ENCODE measurements at regions not wholly inside any gene's neighbourhood (a gene's known extent, or its start where the extent isn't known, plus 50 kb on each side); places are given as distances from the start of the nearest gene placed in this dataset.

GRCh38 chr3:25306705-25307104 lies 121.4 kb upstream of the RARB start:
- no peaks in the 10 kb centered on the region for H3K27me3 ChIP-seq (ENCODE audit: insufficient read depth, low read length)
- H3K36me3 ChIP-seq (ENCODE audit: insufficient read depth, low read length): no peaks in the 10 kb centered on the region
- H3K9me3 ChIP-seq (ENCODE audit: low read length): no peaks in the 10 kb centered on the region
- no peak overlapping the region for H3K4me3 ChIP-seq (ENCODE audit: low read length)
- H2AFZ ChIP-seq (ENCODE audit: low read depth, low read length): no peak overlapping the region
- H3K4me1 ChIP-seq (ENCODE audit: insufficient read depth, low read length): peaks cover 11% of the 10 kb centered on the region

DNA sequence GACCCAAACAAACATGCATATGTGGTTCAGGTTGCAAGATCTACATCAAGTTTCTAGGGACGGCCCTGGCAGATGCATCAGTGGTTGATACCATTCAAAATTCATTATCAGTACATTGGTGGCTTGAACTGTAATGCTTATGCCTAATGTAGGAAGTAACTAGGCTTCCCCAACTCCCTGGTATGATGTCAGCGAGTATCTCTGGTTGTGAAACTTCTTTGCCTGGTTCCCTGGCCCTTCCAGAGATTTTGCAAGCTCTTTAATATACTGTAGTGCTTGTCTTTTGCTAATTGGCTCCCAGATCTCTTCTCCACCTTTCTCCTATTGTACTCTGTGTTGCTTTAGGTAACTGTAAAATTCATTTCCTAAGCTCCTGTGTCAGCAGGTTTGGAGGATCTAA lies 114.8 kb upstream of the RARB start:
- Histone ChIP-seq H3K4me3 (ENCODE audit: low read length) (no peak overlapping the region), H3K36me3 (ENCODE audit: insufficient read depth, low read length) (no peaks in the 10 kb centered on the region), H2AFZ (ENCODE audit: low read depth, low read length) (no peak overlapping the region), H3K4me1 (ENCODE audit: insufficient read depth, low read length) (no peaks in the 10 kb centered on the region), H3K9me3 (ENCODE audit: low read length) (no peaks in the 10 kb centered on the region), H3K27me3 (ENCODE audit: insufficient read depth, low read length) (no peaks in the 10 kb centered on the region)

DNA sequence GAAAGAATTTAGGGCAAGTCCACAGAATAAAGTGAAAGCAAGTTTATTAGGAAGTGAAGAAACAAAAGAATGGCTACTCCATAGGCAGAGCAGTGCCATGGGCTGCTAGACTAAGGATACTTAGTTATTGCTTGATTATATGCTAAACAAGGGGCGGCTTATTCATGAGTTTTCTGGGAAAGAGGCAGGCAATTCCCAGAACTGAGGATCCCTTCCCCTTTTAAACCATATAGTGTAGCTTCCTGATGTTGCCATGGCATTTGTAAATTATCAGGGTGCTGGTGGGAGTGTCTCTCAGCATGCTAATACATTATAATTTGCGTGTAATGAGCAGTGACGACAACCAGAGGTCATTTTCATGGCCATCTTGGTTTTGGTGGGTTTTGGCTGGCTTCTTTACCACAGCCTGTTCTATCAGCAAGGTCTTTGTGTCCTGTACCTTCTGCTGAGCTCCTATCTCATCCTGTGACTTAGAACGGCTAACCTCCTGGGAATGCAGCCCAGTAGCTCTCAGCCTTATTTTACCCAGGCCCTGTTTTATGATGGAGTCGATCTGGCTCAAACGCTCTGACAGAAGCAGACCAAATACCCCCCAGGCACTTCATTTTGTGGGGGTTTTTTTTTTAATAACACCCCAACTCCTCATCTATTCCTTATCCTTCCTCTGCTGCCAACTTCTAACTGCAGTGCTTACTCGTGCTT lies 103.0 kb upstream of the RARB start:
- no peaks in the 10 kb centered on the region for H3K36me3 ChIP-seq (ENCODE audit: insufficient read depth, low read length)
- H3K9me3 ChIP-seq (ENCODE audit: low read length): peaks cover 3% of the 10 kb centered on the region
- H3K4me1 ChIP-seq (ENCODE audit: insufficient read depth, low read length): no peaks in the 10 kb centered on the region
- no peak overlapping the region for H2AFZ ChIP-seq (ENCODE audit: low read depth, low read length)
- no peaks in the 10 kb centered on the region for H3K27me3 ChIP-seq (ENCODE audit: insufficient read depth, low read length)
- H3K4me3 ChIP-seq (ENCODE audit: low read length): no peak overlapping the region

DNA sequence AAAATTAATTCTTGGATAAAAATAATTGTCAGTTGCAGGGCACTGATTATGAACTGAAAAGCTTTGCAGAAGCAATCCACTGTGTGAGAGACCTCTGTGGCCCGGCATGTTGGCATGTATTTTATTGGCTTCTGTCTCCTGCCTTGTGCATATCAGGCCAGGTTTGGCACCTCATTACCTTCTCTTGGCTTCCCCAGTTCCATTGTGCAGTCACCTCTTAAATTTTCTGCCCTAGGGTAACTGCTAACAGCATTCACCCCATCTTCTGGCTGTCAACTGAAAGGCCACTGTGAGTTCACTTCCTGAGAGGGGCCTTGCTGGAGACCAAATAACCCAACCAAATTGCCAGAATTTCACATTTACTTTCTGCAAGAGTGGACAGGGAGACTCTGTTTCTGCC lies 92.7 kb upstream of the RARB start:
- no peak overlapping the region for H3K4me3 ChIP-seq (ENCODE audit: low read length)
- peaks cover 8% of the 10 kb centered on the region for H3K4me1 ChIP-seq (ENCODE audit: insufficient read depth, low read length)
- H3K27me3 ChIP-seq (ENCODE audit: insufficient read depth, low read length): no peaks in the 10 kb centered on the region

GRCh38 chr3:25338158-25338725 lies 89.8 kb upstream of the RARB start:
- Histone ChIP-seq H3K4me1 (ENCODE audit: insufficient read depth, low read length) (peaks cover 8% of the 10 kb centered on the region), H2AFZ (ENCODE audit: low read depth, low read length) (no peak overlapping the region), H3K4me3 (ENCODE audit: low read length) (no peak overlapping the region), H3K27me3 (ENCODE audit: insufficient read depth, low read length) (no peaks in the 10 kb centered on the region), H3K36me3 (ENCODE audit: insufficient read depth, low read length) (no peaks in the 10 kb centered on the region), H3K9me3 (ENCODE audit: low read length) (no peaks in the 10 kb centered on the region)

More for the DNA sequence above, 92.7 kb upstream of the RARB start:
- no peaks in the 10 kb centered on the region for H3K9me3 ChIP-seq (ENCODE audit: low read length)
- no peak overlapping the region for H2AFZ ChIP-seq (ENCODE audit: low read depth, low read length)
- no peaks in the 10 kb centered on the region for H3K36me3 ChIP-seq (ENCODE audit: insufficient read depth, low read length)

DNA sequence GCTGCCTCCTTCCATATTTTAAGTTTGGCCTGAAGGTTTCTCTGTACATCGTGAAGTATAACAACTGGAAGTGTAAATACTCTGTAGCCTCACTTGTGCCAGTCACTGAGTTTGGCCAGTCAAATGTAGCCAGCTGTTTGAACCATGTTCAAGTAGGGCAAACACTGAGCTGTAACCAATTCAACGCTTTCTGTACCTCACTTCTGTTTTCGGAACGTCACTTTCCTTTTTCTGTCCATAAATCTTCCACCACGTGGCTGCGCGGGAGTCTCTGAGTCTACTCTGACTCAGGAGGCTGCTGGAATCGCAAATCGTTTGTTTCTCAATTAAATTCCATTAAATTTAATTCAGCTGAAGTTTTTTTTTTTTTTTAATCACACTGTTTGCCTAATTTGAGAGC lies 88.8 kb upstream of the RARB start:
- H2AFZ ChIP-seq (ENCODE audit: low read depth, low read length): no peak overlapping the region
- H3K9me3 ChIP-seq (ENCODE audit: low read length): no peaks in the 10 kb centered on the region
- H3K4me3 ChIP-seq (ENCODE audit: low read length): no peak overlapping the region
- no peaks in the 10 kb centered on the region for H3K27me3 ChIP-seq (ENCODE audit: insufficient read depth, low read length)
- no peaks in the 10 kb centered on the region for H3K36me3 ChIP-seq (ENCODE audit: insufficient read depth, low read length)
- peaks cover 8% of the 10 kb centered on the region for H3K4me1 ChIP-seq (ENCODE audit: insufficient read depth, low read length)

DNA sequence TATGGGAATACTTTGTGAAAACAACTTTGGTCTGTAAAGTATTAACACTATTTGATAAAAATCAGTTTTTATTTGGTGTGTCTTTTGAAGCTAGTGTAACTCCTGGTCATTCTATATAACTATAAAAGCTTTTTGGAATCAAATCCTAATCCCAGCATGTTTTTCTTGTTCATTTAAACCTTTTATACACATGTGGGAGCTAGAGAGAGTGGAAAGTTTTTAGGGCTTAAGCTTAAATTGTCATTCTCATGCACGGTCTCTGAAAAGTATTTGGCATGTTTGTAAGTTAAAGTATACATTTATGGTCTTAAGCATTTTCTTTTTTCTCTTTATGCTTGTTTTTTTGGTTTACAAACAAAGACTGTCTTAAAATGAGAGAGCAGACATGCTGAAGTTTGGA lies 83.4 kb upstream of the RARB start:
- H3K9me3 ChIP-seq (ENCODE audit: low read length): no peaks in the 10 kb centered on the region
- H2AFZ ChIP-seq (ENCODE audit: low read depth, low read length): no peak overlapping the region
- H3K27me3 ChIP-seq (ENCODE audit: insufficient read depth, low read length): no peaks in the 10 kb centered on the region
- H3K36me3 ChIP-seq (ENCODE audit: insufficient read depth, low read length): no peaks in the 10 kb centered on the region
- H3K4me1 ChIP-seq (ENCODE audit: insufficient read depth, low read length): no peaks in the 10 kb centered on the region
- no peak overlapping the region for H3K4me3 ChIP-seq (ENCODE audit: low read length)

DNA sequence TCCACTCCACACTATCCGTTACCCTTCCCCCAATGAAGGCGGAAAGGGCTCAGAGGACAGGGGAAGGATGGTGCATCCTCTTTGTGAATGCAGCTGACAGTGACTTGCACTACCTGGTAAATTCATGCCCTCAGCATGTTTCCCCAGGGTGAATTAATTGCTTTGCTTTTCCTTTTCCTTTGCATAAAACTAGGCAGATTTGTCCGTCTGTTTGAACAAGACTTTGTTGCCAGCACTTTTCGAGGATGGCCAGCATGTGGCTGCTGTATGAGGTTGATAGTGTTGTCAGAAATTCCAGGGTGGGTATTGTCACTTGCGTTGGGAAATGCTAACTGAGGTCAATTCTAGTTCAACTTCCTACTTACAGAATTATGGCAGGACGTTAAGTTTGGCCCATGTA lies 79.0 kb upstream of the RARB start:
- no peak overlapping the region for H2AFZ ChIP-seq (ENCODE audit: low read depth, low read length)
- peaks cover 15% of the 10 kb centered on the region for H3K4me1 ChIP-seq (ENCODE audit: insufficient read depth, low read length)
- H3K4me3 ChIP-seq (ENCODE audit: low read length): no peak overlapping the region

DNA sequence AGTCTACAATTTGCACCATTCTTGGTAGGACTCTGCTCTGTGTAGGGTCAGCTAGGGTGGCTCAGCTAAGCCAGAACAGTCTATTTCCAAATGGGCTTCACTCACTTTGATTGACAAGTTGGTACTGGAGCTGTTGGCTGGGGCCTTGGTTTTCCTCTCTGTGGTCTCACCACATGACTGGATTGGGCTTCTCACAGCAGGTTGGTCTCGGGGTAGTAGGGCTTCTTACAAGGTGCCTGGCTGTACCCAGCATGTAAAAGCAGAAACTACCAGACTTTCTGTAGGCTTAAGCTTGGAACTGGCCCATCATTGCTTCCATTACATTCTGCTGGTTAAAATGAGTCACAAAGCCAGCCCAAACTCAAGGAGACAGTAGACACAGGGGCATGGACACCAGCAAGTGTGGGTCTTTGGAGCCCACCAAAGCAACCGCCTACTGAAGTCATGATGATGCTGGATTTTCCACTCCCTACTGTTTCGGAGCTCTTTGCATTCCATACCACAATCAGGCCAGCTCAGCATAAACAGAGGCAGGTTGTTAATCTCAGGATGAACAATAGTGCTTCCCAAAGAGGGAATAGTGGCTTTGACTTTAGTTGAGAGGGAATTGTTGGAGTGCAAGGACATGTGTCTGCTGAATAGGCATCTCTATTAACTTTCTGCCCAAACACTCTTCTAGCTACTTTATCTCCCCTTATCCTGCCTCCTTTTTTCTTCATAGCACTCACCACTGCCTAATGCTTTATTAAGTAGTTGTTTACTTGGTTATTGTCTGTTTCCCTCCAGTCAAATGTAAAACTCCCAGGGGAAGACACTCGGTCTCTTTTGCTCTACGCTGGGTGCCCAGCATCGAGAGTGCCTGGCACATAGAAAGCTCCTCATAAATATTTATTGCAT lies 78.0 kb upstream of the RARB start:
- Histone ChIP-seq H2AFZ (ENCODE audit: low read depth, low read length) (no peak overlapping the region), H3K27me3 (ENCODE audit: insufficient read depth, low read length) (no peaks in the 10 kb centered on the region), H3K9me3 (ENCODE audit: low read length) (no peaks in the 10 kb centered on the region), H3K4me3 (ENCODE audit: low read length) (no peak overlapping the region), H3K36me3 (ENCODE audit: insufficient read depth, low read length) (no peaks in the 10 kb centered on the region), H3K4me1 (ENCODE audit: insufficient read depth, low read length) (peaks cover 15% of the 10 kb centered on the region)

More for the DNA sequence above, 79.0 kb upstream of the RARB start:
- no peaks in the 10 kb centered on the region for H3K36me3 ChIP-seq (ENCODE audit: insufficient read depth, low read length)
- H3K9me3 ChIP-seq (ENCODE audit: low read length): no peaks in the 10 kb centered on the region
- no peaks in the 10 kb centered on the region for H3K27me3 ChIP-seq (ENCODE audit: insufficient read depth, low read length)

GRCh38 chr3:25350725-25351114 lies 77.3 kb upstream of the RARB start:
- H3K4me1 ChIP-seq (ENCODE audit: insufficient read depth, low read length): peaks cover 15% of the 10 kb centered on the region
- no peaks in the 10 kb centered on the region for H3K36me3 ChIP-seq (ENCODE audit: insufficient read depth, low read length)
- H3K9me3 ChIP-seq (ENCODE audit: low read length): no peaks in the 10 kb centered on the region
- no peak overlapping the region for H2AFZ ChIP-seq (ENCODE audit: low read depth, low read length)
- no peak overlapping the region for H3K4me3 ChIP-seq (ENCODE audit: low read length)
- H3K27me3 ChIP-seq (ENCODE audit: insufficient read depth, low read length): no peaks in the 10 kb centered on the region

- no peak overlapping the region for H2AFZ ChIP-seq (ENCODE audit: low read depth, low read length)
- H3K36me3 ChIP-seq (ENCODE audit: insufficient read depth, low read length): no peaks in the 10 kb centered on the region
- H3K4me1 ChIP-seq (ENCODE audit: insufficient read depth, low read length): peaks cover 15% of the 10 kb centered on the region
- H3K9me3 ChIP-seq (ENCODE audit: low read length): no peaks in the 10 kb centered on the region
- no peak overlapping the region for H3K4me3 ChIP-seq (ENCODE audit: low read length)
- H3K27me3 ChIP-seq (ENCODE audit: insufficient read depth, low read length): no peaks in the 10 kb centered on the region
Observed at GRCh38 chr3:25354071-25354470, 74.0 kb upstream of the RARB start.

DNA sequence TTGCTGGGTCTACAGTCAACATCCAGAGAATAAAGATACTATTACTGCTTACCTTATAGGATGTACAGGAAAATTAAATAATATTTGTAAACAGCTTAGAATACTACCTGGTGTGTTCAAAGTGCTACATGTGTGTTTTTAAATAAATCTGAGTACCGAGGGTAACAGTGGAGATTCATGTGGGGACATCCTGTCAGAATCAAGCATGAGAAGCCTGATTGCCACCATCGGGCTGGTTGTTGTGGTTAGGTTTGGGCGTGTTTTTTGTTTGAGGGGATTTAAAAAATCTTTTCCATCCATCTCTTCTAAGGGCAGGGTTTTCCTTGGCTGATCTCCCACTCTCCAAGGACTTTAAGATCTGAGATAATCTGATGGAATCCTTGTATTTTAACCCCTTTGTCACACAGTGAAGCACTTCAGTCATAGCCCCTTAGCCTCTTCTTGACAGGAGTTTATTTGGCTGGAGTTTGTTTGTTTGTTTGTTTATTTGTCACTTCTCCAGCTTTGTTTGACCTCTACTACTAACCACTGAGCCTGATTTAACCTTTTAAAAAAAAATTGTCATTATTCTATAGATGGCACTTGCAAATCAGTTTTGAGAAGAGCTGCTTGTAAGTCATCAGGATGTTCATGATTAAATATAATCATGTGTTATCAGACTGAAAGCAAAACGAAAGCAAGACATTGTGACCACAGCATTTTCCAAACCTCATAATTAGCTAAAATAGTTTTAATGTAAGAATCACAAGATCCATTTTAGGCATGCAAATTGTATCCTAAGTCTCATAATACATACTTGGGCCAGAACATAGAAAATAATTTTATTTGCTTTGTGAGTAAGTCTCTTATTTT lies 72.8 kb upstream of the RARB start:
- Histone ChIP-seq H3K4me3 (ENCODE audit: low read length) (no peak overlapping the region), H3K4me1 (ENCODE audit: insufficient read depth, low read length) (peaks cover 10% of the 10 kb centered on the region), H3K36me3 (ENCODE audit: insufficient read depth, low read length) (no peaks in the 10 kb centered on the region)

More for the DNA sequence above, 72.8 kb upstream of the RARB start:
- no peak overlapping the region for H2AFZ ChIP-seq (ENCODE audit: low read depth, low read length)
- H3K27me3 ChIP-seq (ENCODE audit: insufficient read depth, low read length): no peaks in the 10 kb centered on the region
- H3K9me3 ChIP-seq (ENCODE audit: low read length): no peaks in the 10 kb centered on the region
